ENCODE measurements at regions not wholly inside any gene's neighbourhood (a gene's known extent, or its start where the extent isn't known, plus 50 kb on each side); places are given as distances from the start of the nearest gene placed in this dataset.

- TF ChIP-seq CTCF (IDR thresholded peaks at IDR 0.05) (no peak), POLR2A (IDR thresholded peaks at IDR 0.05) (no peak)
These were observed 329.2 kb upstream of the NPVF start for GRCh38 chr7:25557379-25557917.
